Islet precursor cell (in vitro differentiated cells): ENCODE measurements at regions not wholly inside any gene's neighbourhood (a gene's known extent, or its start where the extent isn't known, plus 50 kb on each side); places are given as distances from the start of the nearest gene placed in this dataset.
"Not testable (repeated sequence)": the region's sequence is repeated elsewhere in the genome, so short reads cannot be mapped to it uniquely, and the experiment has no call there.

Source experiments
- DNase-seq: peaks from one replicate; pipeline ENCODE4 v3.0.0-alpha.2; 2018

DNA sequence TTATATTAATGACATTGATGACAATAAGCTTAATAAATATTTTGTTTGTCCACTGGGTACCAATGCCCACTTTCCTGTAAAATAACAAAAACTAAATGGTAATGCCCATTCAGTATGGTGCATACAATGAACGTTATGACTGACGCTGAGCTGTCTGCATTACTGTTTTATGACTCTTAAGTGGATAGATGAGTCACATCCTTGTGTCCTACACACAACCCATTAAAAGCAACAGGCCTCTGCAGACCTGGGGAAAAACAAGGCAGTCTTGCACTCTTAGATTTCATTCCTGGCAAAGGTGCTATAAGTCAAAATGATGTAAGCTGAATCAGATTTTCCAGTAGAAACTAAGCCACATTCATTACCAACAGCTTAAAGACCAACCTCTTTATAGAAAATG, 176.3 kb upstream of the TMEM45B start:
- peak; percentile 84 for DNase-seq

DNA sequence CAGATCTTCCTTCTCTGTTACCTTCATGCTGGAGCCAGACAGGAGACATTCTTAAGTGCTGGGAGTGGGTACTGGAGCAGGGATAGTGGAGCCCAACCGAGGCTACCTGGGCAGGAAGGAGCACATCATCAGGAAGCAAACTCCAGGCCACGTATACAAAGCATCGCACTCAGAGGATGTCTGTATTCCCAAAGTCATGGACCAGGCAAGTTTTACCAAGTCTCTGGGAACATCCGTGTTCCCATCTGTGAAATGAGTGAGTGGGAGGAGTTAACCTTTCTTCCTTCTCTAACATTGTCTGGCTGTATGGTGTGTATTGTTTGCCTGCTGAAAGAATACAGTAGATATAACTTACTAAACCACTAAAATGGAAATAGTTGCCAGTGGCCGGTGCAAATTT, 175.0 kb upstream of the TMEM45B start:
- no peak for DNase-seq

DNA sequence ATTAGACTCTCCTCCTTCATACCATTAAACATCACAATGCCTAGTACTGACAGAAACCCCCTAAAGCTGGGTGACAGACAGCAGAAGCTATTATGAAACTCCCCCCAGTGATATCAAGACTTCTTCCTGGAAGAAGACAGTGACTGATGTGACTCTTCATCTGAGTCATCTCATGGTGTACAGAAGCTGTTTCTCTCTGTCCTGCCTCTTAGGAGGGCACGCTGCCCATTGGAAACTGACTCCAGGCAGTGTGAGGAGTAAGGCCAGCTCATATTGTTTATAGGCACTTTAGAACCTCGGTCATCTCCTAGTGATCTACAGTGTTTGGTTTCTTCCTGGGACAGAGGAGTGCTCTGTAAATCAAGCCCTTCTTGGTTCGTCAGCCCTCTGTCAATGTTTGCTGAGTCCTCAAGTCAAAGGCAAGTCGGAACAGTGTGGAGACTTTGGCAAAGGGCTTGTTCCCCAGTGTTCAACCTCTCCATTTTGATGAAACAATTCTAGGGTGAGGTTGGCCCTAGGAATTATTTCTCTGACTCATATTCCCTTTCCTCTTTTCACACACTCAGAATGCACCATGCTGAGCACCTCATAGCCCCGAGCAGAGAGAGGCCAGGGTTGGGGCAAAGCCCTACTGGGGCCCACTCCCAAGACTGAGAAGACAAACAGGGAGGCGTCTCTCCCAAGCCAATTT, 172.5 kb upstream of the TMEM45B start:
- DNase-seq: no peak

DNA sequence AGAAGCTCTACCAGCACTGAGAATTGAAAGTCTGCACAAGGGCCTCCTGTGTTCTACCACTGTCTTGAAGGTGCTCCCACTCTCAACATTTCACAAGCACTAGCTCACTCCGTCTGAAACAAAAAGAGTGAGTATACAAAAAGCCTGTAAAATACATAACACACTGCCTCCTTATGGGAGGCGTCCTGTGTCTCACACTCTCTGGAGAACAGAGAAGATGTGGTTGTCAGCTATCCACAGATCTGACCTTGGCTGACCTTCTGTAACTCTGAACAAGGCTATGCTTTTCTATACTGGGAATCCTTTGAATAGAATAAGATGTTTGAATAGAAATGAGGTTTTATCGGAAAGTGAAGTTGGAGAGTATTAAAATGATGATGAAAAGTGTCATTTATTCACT, 171.3 kb upstream of the TMEM45B start:
- no peak for DNase-seq

DNA sequence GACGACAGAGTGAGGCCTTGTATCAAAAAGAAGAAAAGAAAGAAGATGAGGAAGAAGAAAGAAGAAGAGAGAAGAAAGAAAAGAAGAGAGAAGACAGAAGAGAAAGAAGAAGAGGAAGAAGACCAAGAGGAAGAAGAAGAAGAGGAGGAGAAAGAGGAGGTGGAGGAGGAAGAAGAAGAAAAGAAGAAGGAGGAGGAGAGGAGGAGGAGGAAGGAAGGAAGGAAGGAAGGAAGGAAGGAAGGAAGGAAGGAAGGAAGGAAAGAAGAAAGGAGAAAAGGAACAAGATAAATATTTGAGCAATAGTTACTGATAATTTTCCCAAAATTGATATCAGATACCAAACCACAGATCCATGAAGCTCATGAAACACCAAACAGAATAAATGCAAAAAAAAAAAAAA, 169.7 kb upstream of the TMEM45B start:
- DNase-seq: no peak

DNA sequence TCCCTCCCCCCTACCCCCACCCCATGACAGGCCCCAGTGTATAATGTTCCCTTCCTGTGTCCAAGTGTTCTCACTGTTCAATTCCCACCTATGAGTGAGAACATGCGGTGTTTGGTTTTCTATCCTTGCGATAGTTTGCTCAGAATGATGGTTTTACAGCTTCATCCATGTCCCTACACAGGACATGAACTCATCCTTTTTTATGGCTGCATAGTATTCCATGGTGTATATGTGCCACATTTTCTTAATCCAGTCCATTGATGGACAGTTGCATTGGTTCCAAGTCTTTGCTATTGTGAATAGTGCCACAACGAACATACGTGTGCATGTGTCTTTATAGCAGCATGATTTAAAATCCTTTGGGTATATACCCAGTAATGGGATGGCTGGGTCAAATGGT, 165.6 kb upstream of the TMEM45B start:
- DNase-seq: not testable (repeated sequence)

DNA sequence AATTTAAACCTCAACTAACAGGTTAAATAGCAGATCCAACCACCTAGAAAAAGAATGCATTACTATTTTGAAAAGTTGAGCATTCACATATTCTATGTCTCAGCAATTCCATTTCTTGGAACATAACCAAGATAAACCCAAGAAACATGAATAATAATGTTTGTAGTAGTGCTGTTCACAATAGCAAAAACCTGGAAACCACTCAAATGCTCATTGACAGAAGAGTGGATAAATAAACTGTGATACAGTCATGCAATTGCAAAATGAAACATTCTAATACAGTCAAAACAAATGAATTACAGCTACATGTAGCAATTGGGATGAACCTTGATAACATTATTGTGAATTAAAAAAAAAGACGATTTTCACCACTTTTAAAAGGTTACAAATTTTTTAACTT, 162.8 kb upstream of the TMEM45B start:
- no peak for DNase-seq

DNA sequence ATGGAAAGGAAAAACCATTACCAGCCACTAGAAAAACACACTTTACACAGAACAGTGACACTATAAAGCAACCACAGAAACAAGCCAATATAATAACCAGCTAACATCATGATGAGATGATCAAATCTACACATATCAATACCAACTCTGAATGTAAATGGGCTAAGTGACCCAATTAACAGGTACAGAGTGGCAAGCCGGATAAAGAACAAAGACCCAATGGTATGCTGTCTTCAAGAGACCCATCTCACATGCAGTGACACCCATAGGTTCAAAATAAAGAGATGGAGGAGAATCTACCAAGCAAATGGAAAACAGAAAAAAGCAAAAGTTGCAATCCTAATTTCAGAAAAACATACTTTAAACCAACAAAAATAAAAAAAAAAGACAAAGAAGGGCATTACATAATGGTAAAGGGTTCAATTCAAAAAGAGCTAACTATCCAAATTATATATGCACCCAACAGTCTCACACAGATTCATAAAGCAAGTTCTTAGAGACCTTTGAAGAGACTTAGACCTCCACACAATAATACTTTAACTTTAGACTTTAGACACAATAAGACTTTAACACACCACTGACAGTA, 160.3 kb upstream of the TMEM45B start:
- no peak for DNase-seq

DNA sequence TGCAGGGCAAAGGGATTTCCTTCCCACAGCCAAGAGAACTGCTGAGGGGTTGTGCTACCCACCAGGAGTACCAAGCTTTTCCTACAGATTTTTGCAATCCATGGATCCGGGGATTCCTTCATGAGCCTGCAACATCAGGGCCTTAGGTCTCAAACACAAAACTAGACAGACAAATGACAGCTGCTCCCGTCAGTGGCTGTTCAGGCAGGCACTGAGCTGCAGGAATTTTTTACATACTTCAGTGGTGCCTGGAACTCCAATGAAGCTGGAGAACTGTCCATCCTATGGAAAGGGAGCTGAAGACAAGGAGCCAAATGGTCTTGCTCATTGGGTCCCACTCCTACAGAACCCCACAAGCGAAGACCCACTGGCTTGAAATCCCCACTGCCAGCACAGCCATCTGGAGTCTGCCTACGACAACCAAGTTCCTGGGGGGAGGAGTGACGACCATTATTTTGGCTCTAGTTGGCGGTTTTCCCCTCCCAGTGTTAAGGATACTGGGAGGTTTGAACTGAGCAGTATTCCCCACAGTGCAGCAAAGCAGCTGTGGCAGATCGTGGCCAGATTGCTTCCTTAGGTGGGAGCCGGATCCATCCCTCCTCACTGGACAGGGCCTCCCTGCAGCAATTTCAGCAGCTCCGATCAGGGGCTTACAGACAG, 157.7 kb upstream of the TMEM45B start:
- DNase-seq: peak; percentile 66

DNA sequence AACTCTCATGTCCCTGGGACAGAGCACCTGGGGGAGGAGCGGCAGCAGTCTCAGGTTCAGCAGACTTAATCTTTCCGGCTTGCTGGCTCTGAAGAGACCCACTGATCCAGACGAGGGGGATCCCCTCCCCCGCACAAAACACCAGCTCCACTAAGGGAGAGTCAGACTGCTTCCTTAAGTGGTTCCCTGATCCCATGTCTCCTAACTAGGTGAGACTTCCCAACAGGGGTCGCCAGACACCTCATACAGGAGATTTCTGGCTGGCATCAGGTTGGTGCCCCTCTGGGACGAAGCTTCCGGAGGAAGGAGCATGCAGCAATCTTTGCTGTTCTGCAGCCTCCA, 157.2 kb upstream of the TMEM45B start:
- DNase-seq: no peak

DNA sequence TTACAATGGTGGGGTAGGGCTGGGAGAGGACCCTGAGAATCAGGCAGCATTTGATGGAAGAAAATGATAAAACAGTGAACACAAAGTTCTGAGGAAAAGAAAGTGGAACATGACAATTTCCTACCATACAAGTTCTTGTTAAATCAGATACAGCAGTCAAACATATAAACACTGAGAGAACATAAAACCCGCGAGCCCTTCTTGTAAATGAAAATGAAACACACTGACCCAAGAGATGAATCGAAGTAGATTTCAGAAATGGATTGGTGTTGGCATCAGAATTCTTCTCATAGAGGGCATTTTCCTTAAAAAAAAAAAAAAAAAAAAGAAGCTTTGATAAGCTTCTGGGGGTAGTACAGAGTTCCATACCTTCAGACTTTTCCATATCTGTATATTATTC, 134.7 kb upstream of the TMEM45B start:
- no peak for DNase-seq

DNA sequence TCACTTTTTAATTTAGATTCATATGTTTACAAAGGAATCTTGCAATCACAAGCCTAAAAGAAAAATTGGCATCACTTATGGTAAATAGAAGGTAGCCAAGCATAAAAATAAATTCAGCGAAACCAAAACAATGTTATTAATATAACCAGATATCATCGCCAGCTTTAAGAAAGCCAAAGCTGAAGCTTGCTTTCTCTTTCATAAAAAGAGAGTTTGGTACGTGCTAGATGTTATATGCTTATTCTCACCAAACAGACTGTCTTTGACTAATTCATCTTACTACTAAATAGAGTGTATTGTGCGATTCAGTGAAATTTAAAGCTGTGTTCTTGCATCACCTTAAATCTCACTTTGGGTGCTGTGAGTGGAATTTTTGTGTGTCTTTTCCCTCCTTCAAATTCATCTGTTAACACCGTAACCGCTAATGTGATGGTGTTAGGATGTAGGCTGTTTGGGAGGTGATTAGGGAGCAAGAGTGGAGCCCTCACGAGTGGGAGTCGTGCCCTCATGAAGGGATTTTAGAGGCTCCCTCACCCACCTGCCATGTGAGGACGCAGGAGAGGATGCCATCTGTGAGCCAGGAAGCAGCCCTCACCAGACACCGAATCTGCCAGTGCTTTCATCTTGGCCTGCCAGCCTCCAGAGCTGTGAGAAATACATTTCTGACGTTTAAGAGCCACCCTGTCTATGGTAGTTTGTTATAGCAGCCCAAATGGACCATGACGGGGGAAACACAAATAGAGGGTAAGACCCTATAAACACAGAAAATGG, 134.1 kb upstream of the TMEM45B start:
- no peak for DNase-seq

DNA sequence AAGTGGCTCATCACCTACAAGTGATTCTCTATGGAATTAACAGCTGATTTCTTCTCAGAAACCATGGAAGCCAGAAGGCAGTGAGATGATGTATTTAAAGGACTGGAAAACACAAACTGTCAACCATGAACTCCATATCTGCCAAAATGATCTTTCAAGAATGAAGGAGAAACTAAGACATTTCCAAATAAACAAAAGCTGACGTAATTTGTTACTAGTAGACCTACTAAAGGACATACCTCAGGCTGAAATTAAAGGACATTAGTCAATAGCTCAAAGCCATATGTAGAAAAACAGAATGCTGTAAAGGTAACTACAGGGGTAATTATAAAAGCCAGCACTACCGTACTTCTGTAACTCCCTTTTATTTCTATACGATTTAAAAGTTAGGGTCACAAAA, 129.4 kb upstream of the TMEM45B start:
- no peak for DNase-seq

DNA sequence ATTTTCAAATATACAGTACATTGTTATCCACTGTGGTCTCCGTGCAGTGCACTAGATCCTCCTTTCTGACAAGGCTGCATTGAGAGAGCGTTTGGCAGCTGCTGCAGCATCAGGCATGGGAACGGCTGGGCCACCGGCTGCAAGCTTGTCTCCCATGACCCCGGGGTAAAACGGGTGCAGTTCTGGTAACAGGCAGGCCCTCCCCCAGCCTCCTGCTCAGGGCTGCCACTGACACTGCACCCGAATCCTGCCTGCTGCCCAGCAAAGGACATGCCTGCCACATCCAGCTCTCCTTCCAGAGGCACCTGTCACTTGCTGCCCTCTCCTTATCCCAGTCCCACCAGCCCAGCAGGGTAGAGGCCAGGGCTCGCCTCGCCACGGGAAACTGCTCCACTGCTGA, 124.5 kb upstream of the TMEM45B start:
- peak; percentile 48 for DNase-seq

DNA sequence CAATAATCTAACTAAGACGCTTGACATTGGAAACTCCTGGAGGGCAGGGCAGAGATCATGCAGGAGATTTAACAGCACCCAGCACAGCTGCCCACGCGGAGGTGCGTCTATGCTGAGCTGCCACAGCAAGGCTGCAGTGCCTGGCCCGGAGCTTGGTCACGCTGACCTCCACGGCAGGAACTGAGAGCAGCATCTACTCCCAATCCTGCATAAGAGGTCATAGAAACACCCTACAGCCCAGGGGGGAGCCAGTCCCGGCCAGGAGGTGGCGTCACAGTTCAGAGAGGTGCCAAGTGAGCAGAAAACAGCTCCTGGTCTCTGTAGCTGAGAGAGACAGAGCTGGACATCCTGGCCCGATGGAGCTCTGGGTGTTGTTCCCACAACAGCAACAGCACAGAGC, 121.1 kb upstream of the TMEM45B start:
- DNase-seq: peak; percentile 60

DNA sequence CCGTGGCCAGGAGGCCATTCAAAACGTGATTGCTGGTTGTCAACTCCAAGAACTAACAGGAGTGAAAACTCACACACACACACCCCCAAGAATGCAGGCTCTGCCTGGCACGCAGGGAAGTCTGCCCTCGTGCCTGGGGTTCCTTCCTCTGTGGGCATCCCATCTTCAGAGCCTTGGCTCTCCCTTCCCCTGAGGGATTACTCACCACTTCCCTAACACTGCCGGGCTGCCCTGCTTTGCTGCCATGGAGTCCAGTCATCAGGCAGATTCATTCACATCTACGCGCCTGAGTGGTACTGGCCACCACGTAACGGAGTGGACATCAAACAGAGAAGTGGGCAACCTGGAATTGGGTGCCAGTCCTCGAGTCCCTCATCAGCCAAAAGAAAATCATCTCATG, 120.7 kb upstream of the TMEM45B start:
- no peak for DNase-seq

DNA sequence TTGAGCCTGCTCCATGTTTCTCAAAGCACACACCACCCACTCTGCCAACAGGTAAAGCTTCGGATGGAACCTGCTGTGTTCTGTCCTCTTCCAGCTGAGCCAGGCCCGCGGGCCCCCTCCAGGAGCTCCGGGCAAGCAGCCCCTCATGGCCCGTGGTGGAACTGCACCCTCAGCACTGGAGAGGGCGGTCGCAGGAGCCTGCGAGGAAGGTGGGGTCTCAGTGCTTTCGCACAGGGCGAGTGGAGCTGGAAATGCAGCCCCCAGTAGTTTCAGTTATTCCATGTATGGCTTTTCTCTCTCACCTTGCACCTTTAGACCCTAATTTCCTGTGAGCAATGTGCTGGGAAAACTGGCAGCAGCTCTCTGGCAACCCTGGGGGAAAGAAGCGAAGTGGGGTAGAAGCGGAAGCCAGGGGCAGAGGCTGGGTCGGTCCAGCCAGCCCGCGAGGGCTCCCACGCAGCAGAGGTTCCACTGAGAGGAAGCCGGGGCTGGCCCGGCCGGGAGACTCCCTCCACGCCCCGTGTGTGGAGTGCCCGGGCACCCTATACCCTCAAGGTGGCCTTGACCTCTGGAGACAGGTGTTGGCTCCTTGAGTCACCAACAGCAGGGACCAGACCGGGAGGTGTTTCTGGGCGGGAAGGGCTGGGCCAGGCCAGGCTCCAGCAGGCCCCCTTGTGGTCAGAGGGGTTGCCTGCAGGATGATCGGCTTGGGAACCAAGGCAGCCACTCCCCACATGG, 119.9 kb upstream of the TMEM45B start:
- peak; percentile 89 for DNase-seq

DNA sequence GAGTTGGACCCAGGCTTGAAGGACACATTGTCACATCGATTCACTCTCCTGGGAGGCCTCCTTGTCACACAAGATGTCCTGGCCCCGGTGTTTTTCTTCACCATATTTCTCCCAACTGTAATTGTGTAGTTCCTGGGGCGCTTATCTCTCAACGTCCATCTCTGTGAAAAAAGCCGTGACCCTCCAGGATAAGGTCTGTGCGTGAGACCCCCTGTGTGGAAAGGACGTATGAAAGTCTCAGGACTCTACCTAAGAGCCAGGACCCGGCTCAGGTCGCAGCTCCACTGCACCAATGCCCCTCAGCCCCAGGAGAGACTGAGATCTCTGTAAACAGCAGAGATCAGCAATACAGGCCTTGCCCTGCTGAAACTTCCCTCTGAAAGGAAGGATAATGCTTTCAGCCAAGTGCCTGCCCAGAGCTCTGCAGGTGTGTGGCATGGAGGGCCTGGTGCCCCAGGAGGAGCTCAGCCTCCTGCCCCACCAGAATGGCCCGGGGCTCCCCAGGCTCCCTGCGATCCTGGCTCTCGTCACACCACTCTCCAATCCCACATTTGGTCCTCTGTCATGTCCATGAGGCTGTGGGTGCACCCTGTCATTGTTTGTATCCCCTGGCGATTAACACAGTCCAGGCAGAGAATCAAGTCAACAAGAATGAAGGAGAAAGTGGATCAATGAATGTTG, 119.2 kb upstream of the TMEM45B start:
- DNase-seq: no peak

DNA sequence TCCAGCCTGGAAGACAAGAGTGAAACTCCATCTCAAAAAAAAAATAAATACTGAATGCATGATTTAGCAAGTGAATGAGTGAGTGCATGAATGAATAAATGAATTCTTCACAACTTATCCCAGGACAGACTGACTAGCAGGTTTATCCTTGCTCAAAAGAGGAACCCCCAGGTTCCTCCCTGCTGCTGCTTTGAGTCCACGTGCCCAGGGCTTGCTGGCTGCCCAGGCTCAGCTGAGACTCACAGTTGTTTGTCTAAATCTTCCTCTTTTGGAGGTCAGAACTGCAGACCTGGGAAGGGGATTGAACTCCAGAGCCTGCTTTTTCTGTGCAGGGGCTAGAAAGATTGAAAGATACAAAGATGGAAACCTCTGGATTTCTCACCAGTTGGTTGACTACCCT, 117.4 kb upstream of the TMEM45B start:
- DNase-seq: no peak

DNA sequence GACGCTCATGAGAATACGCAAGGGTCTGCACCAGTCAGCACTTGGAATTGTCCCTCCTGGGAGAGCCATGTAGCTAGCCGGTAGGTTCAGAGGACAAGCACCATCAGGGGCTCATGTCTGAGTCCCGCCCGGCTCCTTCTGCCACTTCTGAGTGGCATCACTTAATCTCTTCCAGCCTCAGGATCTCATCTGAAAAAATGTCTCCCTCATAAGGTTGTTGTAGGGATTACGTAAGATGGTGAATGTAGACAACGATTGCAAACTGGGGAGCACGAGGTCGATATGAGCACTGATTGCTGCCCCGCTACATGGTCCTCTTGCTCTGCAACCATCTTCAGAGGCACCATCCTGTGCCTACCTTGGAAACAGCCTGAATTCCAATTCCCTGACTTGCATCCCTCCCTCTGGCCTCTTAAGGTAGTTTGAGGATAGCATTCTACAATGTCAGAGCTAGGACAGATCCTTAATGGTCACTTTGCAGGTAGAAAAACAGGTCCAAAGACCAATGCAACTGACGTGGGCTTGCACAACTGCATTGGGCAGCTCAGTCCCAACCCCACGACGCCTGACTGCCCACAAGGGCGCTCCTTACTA, 115.8 kb upstream of the TMEM45B start:
- DNase-seq: peak; percentile 68

DNA sequence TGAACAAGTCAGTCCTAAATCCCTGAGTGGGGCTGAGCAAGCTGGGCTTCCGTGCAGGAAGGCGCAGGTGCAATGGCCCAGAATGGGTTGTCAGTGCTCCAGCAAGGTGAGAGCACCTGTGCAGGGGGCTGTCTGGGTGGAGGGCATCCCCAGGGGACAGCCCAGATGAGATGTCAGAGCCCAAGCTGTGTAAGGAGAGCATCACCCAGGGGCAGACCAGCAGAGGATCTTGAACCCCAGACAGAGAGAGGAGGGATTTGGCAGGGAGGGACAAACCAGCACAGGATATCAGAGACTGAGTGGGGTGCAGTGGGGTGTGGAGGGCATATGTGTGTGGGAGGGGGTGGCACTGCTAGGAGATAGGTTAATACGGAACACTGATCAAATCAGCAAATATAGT, 114.9 kb upstream of the TMEM45B start:
- no peak for DNase-seq

DNA sequence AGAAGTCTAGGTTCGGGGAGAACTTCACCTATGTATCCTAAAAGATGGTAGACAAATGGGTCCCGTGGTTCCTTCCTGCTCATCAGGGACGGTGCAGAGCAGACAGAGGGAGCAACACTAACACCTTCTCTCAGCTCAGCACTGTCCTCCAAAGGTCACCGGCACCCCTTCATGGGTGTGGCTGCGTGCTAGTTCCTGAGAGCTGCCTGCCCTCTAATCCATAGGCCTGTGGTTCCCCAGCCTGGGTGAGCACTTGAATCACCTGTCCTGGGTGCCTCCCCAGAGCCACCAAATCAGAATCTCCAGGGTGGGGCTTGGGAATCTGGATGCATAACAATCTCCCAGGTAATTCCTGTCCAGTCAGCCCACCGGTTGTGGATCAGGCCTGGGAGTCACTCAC, 113.9 kb upstream of the TMEM45B start:
- no peak for DNase-seq
